VCaP (cell line): ENCODE measurements at regions not wholly inside any gene's neighbourhood (a gene's known extent, or its start where the extent isn't known, plus 50 kb on each side); places are given as distances from the start of the nearest gene placed in this dataset.

Experiments
- H3K27ac ChIP-seq: fragments of 450-650 bp; 2 replicates; pipeline ENCODE4 v1.5.1; 2017
- CTCF ChIP-seq: fragments of 450-650 bp; conservative IDR thresholded peaks from 2 replicates; pipeline ENCODE4 v1.5.1; 2017; ENCODE audit warnings: mild to moderate bottlenecking, moderate library complexity

- no peak overlapping the region for H3K27ac ChIP-seq
- no peak for TF ChIP-seq CTCF
These were observed 743.6 kb downstream of the KCNJ3 start for GRCh38 chr2:155442088-155442487.

- TF ChIP-seq CTCF, result no peak
- no peak overlapping the region for H3K27ac ChIP-seq
These were observed 732.6 kb downstream of the KCNJ3 start for GRCh38 chr2:155431004-155431507.

- TF ChIP-seq CTCF, result no peak
- no peak overlapping the region for H3K27ac ChIP-seq
These were observed 729.0 kb downstream of the KCNJ3 start for GRCh38 chr2:155427470-155427869.

GRCh38 chr2:155424518-155424917, 726.0 kb downstream of the KCNJ3 start:
- H3K27ac ChIP-seq, result no peak overlapping the region
- TF ChIP-seq CTCF, result no peak

GRCh38 chr2:155418753-155419152, 720.3 kb downstream of the KCNJ3 start:
- H3K27ac ChIP-seq, result no peak overlapping the region
- TF ChIP-seq CTCF, result no peak

- no peak for TF ChIP-seq CTCF
- no peak overlapping the region for H3K27ac ChIP-seq
These were observed 714.1 kb downstream of the KCNJ3 start for GRCh38 chr2:155412598-155412997.

- no peak for TF ChIP-seq CTCF
- H3K27ac ChIP-seq, result no peak overlapping the region
These were observed 706.0 kb downstream of the KCNJ3 start for GRCh38 chr2:155404433-155405002.
